K562 (cell line): ENCODE measurements at regions not wholly inside any gene's neighbourhood (a gene's known extent, or its start where the extent isn't known, plus 50 kb on each side); places are given as distances from the start of the nearest gene placed in this dataset.

Experiments
- CBX5 ChIP-seq: IDR thresholded peaks from 2 replicates; pipeline ENCODE4 v1.6.1; 2014; ENCODE audit warnings: low read depth, borderline replicate concordance
- CHD1 ChIP-seq: fragments of 200-600 bp; sonication (generic); IDR thresholded peaks from one replicate; pipeline ENCODE4 v1.6.1; 2012; ENCODE audit warnings: mild to moderate bottlenecking, moderate library complexity, low read length, inconsistent platforms
- GABPB2 ChIP-seq: fragments of 250-450 bp; sonication (Bioruptor Pico); conservative IDR thresholded peaks from 2 replicates; pipeline ENCODE4 v1.5.1; 2021; ENCODE audit warnings: mild to moderate bottlenecking
- KAT8 ChIP-seq: fragments of 450-650 bp; IDR thresholded peaks from 2 replicates; pipeline ENCODE4 v1.6.1; 2016; ENCODE audit warnings: low read depth, mild to moderate bottlenecking
- KLF13 ChIP-seq: fragments of 450-650 bp; IDR thresholded peaks from 2 replicates; pipeline ENCODE4 v1.6.1; 2016; ENCODE audit warnings: missing genetic modification characterization, low read depth, mild to moderate bottlenecking, missing compliant biosample characterization, moderate library complexity, borderline replicate concordance
- NBN ChIP-seq: fragments of 450-650 bp; IDR thresholded peaks from 2 replicates; pipeline ENCODE4 v1.6.1; 2016; ENCODE audit warnings: low read depth, mild to moderate bottlenecking
- NCOA2 ChIP-seq, 2 experiments: fragments of 450-650 bp; IDR thresholded peaks; 2 replicates each; pipeline ENCODE4 v1.6.1; 2018; ENCODE audit warnings: mild to moderate bottlenecking in 2 of 2, moderate library complexity in 1 of 2; ENCODE audit not compliant: partially characterized antibody in 2 of 2
- TEAD1 ChIP-seq, 2 experiments: fragments of 450-650 bp in 1 of 2; sonication (generic) in 1 of 2; formaldehyde crosslinking; IDR thresholded peaks; 2 replicates each; pipeline versions ENCODE4 v1.4.0 to v1.8.0; 2020 to 2022; ENCODE audit warnings: mild to moderate bottlenecking in 2 of 2, missing genetic modification reagents in 1 of 2
- ZFPM2 ChIP-seq: fragments of 250-450 bp; sonication (Bioruptor Pico); IDR thresholded peaks from 2 replicates; pipeline ENCODE4 v1.5.1; 2022; ENCODE audit warnings: mild to moderate bottlenecking
- ZKSCAN8 ChIP-seq: fragments of 200-800 bp; sonication (Bioruptor generic); IDR thresholded peaks from 2 replicates; pipeline ENCODE4 v1.6.1; 2016; ENCODE audit warnings: missing genetic modification characterization, missing compliant biosample characterization
- ZNF24 ChIP-seq: fragments of 450-650 bp; IDR thresholded peaks from 2 replicates; pipeline ENCODE4 v1.6.1; 2016
- TF ChIP-seq, protein P1 (sequence below), 2 experiments: fragments of 450-650 bp in 1 of 2; IDR thresholded peaks; 2 replicates each; pipeline ENCODE4 v1.6.1; 2011 to 2017; ENCODE audit warnings: low read depth in 2 of 2, antibody characterized with exemption in 1 of 2, borderline replicate concordance in 1 of 2, low read length in 1 of 2, mild to moderate bottlenecking in 1 of 2, mixed read lengths in 1 of 2; ENCODE audit not compliant: control insufficient read depth in 1 of 2
- TF ChIP-seq, protein P2 (sequence below): sonication (generic); formaldehyde crosslinking; IDR thresholded peaks from 2 replicates; pipeline ENCODE4 v1.8.1; 2022; ENCODE audit warnings: missing genetic modification reagents
- TF ChIP-seq, protein P3 (sequence below), 2 experiments: fragments of 450-650 bp in 1 of 2; sonication (generic) in 1 of 2; formaldehyde crosslinking in 1 of 2; IDR thresholded peaks in 1 of 2; conservative IDR thresholded peaks in 1 of 2; 2 replicates each; pipeline versions ENCODE4 v1.6.1 to v1.8.1; 2016 to 2023; ENCODE audit warnings: mild to moderate bottlenecking in 2 of 2, moderate library complexity in 2 of 2, inconsistent platforms in 1 of 2, missing genetic modification reagents in 1 of 2
- TF ChIP-seq, protein P4 (sequence below): fragments of 450-650 bp; IDR thresholded peaks from 2 replicates; pipeline ENCODE4 v1.7.0; 2016; ENCODE audit warnings: borderline replicate concordance
- TF ChIP-seq, protein P5 (sequence below): fragments of 250-450 bp; sonication (Bioruptor Pico); IDR thresholded peaks from 2 replicates; pipeline ENCODE4 v1.9.0; 2021; ENCODE audit warnings: mild to moderate bottlenecking
- TF ChIP-seq, protein P6 (sequence below): fragments of 450-650 bp; IDR thresholded peaks from 2 replicates; pipeline ENCODE4 v1.6.1; 2016; ENCODE audit warnings: borderline replicate concordance
- TF ChIP-seq, protein P7 (sequence below): sonication (generic); formaldehyde crosslinking; IDR thresholded peaks from 2 replicates; pipeline ENCODE4 v1.9.0; 2022; ENCODE audit warnings: mild to moderate bottlenecking, missing genetic modification reagents

DNA sequence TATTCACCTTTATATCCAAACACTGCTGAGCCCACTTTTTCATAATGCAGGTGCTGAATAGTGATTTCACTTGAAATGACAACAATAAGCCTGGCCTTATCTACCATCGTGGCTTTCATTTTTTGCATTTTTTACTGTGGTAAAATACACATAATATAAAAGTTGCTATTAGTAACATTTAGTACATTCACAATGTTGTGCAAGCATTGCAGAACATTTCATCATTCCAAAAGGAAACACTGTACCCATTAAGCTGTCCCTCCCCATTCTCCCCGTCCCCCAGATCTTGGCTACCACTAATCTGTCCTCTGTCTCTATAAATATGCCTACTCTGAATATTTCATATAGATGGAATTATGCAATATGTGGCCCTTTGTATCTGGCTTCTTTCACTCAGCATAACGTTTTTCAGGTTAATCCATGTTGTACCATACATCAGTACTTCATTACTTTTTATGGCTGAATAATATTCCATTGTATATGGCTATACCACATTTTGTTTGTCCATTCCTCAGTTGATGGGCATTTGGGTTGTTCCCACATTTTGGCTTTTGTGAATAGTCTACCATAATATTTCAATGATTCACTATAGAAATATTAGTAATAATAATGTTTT lies 68.5 kb upstream of the ARID5B start (continued):
- TF ChIP-seq, protein P1, sequence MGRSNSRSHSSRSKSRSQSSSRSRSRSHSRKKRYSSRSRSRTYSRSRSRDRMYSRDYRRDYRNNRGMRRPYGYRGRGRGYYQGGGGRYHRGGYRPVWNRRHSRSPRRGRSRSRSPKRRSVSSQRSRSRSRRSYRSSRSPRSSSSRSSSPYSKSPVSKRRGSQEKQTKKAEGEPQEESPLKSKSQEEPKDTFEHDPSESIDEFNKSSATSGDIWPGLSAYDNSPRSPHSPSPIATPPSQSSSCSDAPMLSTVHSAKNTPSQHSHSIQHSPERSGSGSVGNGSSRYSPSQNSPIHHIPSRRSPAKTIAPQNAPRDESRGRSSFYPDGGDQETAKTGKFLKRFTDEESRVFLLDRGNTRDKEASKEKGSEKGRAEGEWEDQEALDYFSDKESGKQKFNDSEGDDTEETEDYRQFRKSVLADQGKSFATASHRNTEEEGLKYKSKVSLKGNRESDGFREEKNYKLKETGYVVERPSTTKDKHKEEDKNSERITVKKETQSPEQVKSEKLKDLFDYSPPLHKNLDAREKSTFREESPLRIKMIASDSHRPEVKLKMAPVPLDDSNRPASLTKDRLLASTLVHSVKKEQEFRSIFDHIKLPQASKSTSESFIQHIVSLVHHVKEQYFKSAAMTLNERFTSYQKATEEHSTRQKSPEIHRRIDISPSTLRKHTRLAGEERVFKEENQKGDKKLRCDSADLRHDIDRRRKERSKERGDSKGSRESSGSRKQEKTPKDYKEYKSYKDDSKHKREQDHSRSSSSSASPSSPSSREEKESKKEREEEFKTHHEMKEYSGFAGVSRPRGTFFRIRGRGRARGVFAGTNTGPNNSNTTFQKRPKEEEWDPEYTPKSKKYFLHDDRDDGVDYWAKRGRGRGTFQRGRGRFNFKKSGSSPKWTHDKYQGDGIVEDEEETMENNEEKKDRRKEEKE (IDR thresholded peaks at IDR 0.05; ENCODE audit: borderline replicate concordance in 1 of 2, control insufficient read depth in 1 of 2, low read depth in 2 of 2, low read length in 1 of 2), result no peak
- TF ChIP-seq, protein P2, sequence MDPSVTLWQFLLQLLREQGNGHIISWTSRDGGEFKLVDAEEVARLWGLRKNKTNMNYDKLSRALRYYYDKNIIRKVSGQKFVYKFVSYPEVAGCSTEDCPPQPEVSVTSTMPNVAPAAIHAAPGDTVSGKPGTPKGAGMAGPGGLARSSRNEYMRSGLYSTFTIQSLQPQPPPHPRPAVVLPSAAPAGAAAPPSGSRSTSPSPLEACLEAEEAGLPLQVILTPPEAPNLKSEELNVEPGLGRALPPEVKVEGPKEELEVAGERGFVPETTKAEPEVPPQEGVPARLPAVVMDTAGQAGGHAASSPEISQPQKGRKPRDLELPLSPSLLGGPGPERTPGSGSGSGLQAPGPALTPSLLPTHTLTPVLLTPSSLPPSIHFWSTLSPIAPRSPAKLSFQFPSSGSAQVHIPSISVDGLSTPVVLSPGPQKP (CRISPR knock-in tag), result no peak
- TF ChIP-seq ZNF24, result peak; percentile 78
- TF ChIP-seq KAT8, result no peak
- TF ChIP-seq, protein P3, sequence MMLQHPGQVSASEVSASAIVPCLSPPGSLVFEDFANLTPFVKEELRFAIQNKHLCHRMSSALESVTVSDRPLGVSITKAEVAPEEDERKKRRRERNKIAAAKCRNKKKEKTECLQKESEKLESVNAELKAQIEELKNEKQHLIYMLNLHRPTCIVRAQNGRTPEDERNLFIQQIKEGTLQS (IDR thresholded peaks at IDR 0.05), result peak; percentile 38; the same call in 1 of the 2 replicates
- TF ChIP-seq, protein P3 (CRISPR knock-in tag; conservative IDR thresholded peaks at IDR 0.05), result no peak
- TF ChIP-seq, protein P4, sequence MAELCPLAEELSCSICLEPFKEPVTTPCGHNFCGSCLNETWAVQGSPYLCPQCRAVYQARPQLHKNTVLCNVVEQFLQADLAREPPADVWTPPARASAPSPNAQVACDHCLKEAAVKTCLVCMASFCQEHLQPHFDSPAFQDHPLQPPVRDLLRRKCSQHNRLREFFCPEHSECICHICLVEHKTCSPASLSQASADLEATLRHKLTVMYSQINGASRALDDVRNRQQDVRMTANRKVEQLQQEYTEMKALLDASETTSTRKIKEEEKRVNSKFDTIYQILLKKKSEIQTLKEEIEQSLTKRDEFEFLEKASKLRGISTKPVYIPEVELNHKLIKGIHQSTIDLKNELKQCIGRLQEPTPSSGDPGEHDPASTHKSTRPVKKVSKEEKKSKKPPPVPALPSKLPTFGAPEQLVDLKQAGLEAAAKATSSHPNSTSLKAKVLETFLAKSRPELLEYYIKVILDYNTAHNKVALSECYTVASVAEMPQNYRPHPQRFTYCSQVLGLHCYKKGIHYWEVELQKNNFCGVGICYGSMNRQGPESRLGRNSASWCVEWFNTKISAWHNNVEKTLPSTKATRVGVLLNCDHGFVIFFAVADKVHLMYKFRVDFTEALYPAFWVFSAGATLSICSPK, result no peak
- no peak for TF ChIP-seq CBX5
- no peak for TF ChIP-seq NBN
- TF ChIP-seq CHD1, result no peak
- TF ChIP-seq GABPB2 (CRISPR knock-in tag), result no peak
- TF ChIP-seq, protein P5, sequence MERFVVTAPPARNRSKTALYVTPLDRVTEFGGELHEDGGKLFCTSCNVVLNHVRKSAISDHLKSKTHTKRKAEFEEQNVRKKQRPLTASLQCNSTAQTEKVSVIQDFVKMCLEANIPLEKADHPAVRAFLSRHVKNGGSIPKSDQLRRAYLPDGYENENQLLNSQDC, result no peak
- no peak for TF ChIP-seq TEAD1 (CRISPR knock-in tag; IDR thresholded peaks at IDR 0.05)
- TF ChIP-seq, protein P6, sequence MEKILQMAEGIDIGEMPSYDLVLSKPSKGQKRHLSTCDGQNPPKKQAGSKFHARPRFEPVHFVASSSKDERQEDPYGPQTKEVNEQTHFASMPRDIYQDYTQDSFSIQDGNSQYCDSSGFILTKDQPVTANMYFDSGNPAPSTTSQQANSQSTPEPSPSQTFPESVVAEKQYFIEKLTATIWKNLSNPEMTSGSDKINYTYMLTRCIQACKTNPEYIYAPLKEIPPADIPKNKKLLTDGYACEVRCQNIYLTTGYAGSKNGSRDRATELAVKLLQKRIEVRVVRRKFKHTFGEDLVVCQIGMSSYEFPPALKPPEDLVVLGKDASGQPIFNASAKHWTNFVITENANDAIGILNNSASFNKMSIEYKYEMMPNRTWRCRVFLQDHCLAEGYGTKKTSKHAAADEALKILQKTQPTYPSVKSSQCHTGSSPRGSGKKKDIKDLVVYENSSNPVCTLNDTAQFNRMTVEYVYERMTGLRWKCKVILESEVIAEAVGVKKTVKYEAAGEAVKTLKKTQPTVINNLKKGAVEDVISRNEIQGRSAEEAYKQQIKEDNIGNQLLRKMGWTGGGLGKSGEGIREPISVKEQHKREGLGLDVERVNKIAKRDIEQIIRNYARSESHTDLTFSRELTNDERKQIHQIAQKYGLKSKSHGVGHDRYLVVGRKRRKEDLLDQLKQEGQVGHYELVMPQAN, result no peak
- no peak for TF ChIP-seq KLF13 (tag)
- TF ChIP-seq ZKSCAN8 (CRISPR knock-in tag), result no peak
- no peak for TF ChIP-seq ZFPM2 (CRISPR knock-in tag)
- TF ChIP-seq NCOA2 (IDR thresholded peaks at IDR 0.05; ENCODE audit: partially characterized antibody in 2 of 2), result no peak
- TF ChIP-seq, protein P7, sequence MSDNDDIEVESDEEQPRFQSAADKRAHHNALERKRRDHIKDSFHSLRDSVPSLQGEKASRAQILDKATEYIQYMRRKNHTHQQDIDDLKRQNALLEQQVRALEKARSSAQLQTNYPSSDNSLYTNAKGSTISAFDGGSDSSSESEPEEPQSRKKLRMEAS (CRISPR knock-in tag), result no peak
